Stimulated activated naive CD8-positive, alpha-beta T cell treated with anti-CD3 and anti-CD28 coated beads, Interleukin-15, Interleukin-2, amounts not matched to agents 100 U/mL and 50 U/mL, for 24 hours (primary cell): ENCODE measurements at regions not wholly inside any gene's neighbourhood (a gene's known extent, or its start where the extent isn't known, plus 50 kb on each side); places are given as distances from the start of the nearest gene placed in this dataset.

ENCODE experiments used
- ATAC-seq: fragments of 150-1000 bp; cut with Tn5 transposase; one replicate; pipeline ENCODE4 v1.10.0; 2021
- DNase-seq: peaks from one replicate; pipeline ENCODE4 v3.0.0; 2021

- DNase-seq (no peak), ATAC-seq (no peak)
Observed at GRCh38 chr13:47250146-47250545, 353.3 kb upstream of the HTR2A start.

GRCh38 chr13:47249266-47249665 is 352.4 kb upstream of the HTR2A start:
- ATAC-seq (no peak), DNase-seq (no peak)

GRCh38 chr13:47241446-47241845 is 344.6 kb upstream of the HTR2A start:
- no peak for ATAC-seq
- no peak for DNase-seq

- ATAC-seq (no peak), DNase-seq (no peak)
Observed at GRCh38 chr13:47239025-47239424, 342.2 kb upstream of the HTR2A start.

GRCh38 chr13:47237571-47237970 is 340.7 kb upstream of the HTR2A start:
- no peak for ATAC-seq
- no peak for DNase-seq

- DNase-seq, result no peak
Observed at GRCh38 chr13:47233734-47234133, 336.9 kb upstream of the HTR2A start.

GRCh38 chr13:47232516-47232915 is 335.7 kb upstream of the HTR2A start:
- ATAC-seq, result no peak

More at GRCh38 chr13:47233734-47234133, 336.9 kb upstream of the HTR2A start:
- ATAC-seq, result no peak

GRCh38 chr13:47230155-47230554 is 333.3 kb upstream of the HTR2A start:
- DNase-seq (no peak), ATAC-seq (no peak)

More at GRCh38 chr13:47232516-47232915, 335.7 kb upstream of the HTR2A start:
- DNase-seq, result no peak

- DNase-seq, result no peak
- no peak for ATAC-seq
Observed at GRCh38 chr13:47226516-47226915, 329.7 kb upstream of the HTR2A start.

GRCh38 chr13:47220453-47221140 is 323.7 kb upstream of the HTR2A start:
- ATAC-seq, result no peak
- no peak for DNase-seq

- DNase-seq (no peak), ATAC-seq (no peak)
Observed at GRCh38 chr13:47218611-47219010, 321.8 kb upstream of the HTR2A start.

GRCh38 chr13:47216176-47216822 is 319.4 kb upstream of the HTR2A start:
- no peak for DNase-seq
- ATAC-seq, result no peak

- no peak for DNase-seq
Observed at GRCh38 chr13:47215736-47216135, 318.9 kb upstream of the HTR2A start.

GRCh38 chr13:47213047-47213446 is 316.2 kb upstream of the HTR2A start:
- DNase-seq, result no peak
- no peak for ATAC-seq

More at GRCh38 chr13:47215736-47216135, 318.9 kb upstream of the HTR2A start:
- ATAC-seq, result no peak

- DNase-seq (no peak), ATAC-seq (no peak)
Observed at GRCh38 chr13:47211106-47211505, 314.3 kb upstream of the HTR2A start.

- no peak for DNase-seq
- no peak for ATAC-seq
Observed at GRCh38 chr13:47206111-47206510, 309.3 kb upstream of the HTR2A start.

GRCh38 chr13:47190696-47191305 is 293.9 kb upstream of the HTR2A start:
- ATAC-seq (no peak), DNase-seq (no peak)

GRCh38 chr13:47188802-47189201 is 291.9 kb upstream of the HTR2A start:
- DNase-seq (no peak), ATAC-seq (no peak)

- DNase-seq, result no peak
- ATAC-seq, result no peak
Observed at GRCh38 chr13:47186471-47186870, 289.6 kb upstream of the HTR2A start.

GRCh38 chr13:47184321-47184720 is 287.5 kb upstream of the HTR2A start:
- no peak for ATAC-seq
- no peak for DNase-seq

GRCh38 chr13:47179321-47179720 is 282.5 kb upstream of the HTR2A start:
- ATAC-seq, result no peak
- DNase-seq, result no peak

GRCh38 chr13:47178090-47178950 is 281.5 kb upstream of the HTR2A start:
- DNase-seq (no peak), ATAC-seq (no peak)
